HG03196 (cell line): ENCODE measurements at regions not wholly inside any gene's neighbourhood (a gene's known extent, or its start where the extent isn't known, plus 50 kb on each side); places are given as distances from the start of the nearest gene placed in this dataset.

Source experiments
- ATAC-seq: cut with Tn5 transposase; IDR thresholded peaks from one replicate; pipeline ENCODE4 v1.9.1; 2021; ENCODE audit not compliant: unreplicated experiment

GRCh38 chr16:80427795-80428194 lies 113.0 kb upstream of the DYNLRB2 start:
- no peak for ATAC-seq

- no peak for ATAC-seq
These were observed 122.1 kb upstream of the DYNLRB2 start for GRCh38 chr16:80418517-80419355.

- no peak for ATAC-seq
These were observed 123.0 kb upstream of the DYNLRB2 start for GRCh38 chr16:80417706-80418271.

- ATAC-seq, result no peak
These were observed 132.8 kb upstream of the DYNLRB2 start for GRCh38 chr16:80408014-80408413.

- ATAC-seq, result no peak
These were observed 133.4 kb upstream of the DYNLRB2 start for GRCh38 chr16:80407265-80407987.

- ATAC-seq, result no peak
These were observed 135.9 kb upstream of the DYNLRB2 start for GRCh38 chr16:80404847-80405246.

- ATAC-seq, result no peak
These were observed 136.9 kb upstream of the DYNLRB2 start for GRCh38 chr16:80403894-80404293.

GRCh38 chr16:80390871-80391489 lies 149.8 kb upstream of the DYNLRB2 start:
- no peak for ATAC-seq

GRCh38 chr16:80390046-80390445 lies 150.7 kb upstream of the DYNLRB2 start:
- ATAC-seq, result no peak

GRCh38 chr16:80389338-80389737 lies 151.5 kb upstream of the DYNLRB2 start:
- ATAC-seq, result no peak

GRCh38 chr16:80387318-80387921 lies 153.4 kb upstream of the DYNLRB2 start:
- ATAC-seq, result no peak

- no peak for ATAC-seq
These were observed 155.9 kb upstream of the DYNLRB2 start for GRCh38 chr16:80384862-80385261.

GRCh38 chr16:80380514-80380913 lies 160.3 kb upstream of the DYNLRB2 start:
- ATAC-seq, result no peak

GRCh38 chr16:80377096-80377956 lies 163.5 kb upstream of the DYNLRB2 start:
- ATAC-seq, result no peak

GRCh38 chr16:80375973-80376372 lies 164.8 kb upstream of the DYNLRB2 start:
- no peak for ATAC-seq

GRCh38 chr16:80375513-80375912 lies 165.3 kb upstream of the DYNLRB2 start:
- ATAC-seq, result no peak

GRCh38 chr16:80372341-80372740 lies 168.5 kb upstream of the DYNLRB2 start:
- no peak for ATAC-seq

- no peak for ATAC-seq
These were observed 171.4 kb upstream of the DYNLRB2 start for GRCh38 chr16:80369138-80369958.

- ATAC-seq, result no peak
These were observed 173.6 kb upstream of the DYNLRB2 start for GRCh38 chr16:80367037-80367658.
